ENCODE measurements at regions not wholly inside any gene's neighbourhood (a gene's known extent, or its start where the extent isn't known, plus 50 kb on each side); places are given as distances from the start of the nearest gene placed in this dataset.

GRCh38 chr5:155068616-155069100 is 55.1 kb downstream of the KIF4B start:
- TF ChIP-seq POLR2A (IDR thresholded peaks at IDR 0.05) (no peak), CTCF (IDR thresholded peaks at IDR 0.05) (no peak)
